ENCODE measurements at regions not wholly inside any gene's neighbourhood (a gene's known extent, or its start where the extent isn't known, plus 50 kb on each side); places are given as distances from the start of the nearest gene placed in this dataset.

DNA sequence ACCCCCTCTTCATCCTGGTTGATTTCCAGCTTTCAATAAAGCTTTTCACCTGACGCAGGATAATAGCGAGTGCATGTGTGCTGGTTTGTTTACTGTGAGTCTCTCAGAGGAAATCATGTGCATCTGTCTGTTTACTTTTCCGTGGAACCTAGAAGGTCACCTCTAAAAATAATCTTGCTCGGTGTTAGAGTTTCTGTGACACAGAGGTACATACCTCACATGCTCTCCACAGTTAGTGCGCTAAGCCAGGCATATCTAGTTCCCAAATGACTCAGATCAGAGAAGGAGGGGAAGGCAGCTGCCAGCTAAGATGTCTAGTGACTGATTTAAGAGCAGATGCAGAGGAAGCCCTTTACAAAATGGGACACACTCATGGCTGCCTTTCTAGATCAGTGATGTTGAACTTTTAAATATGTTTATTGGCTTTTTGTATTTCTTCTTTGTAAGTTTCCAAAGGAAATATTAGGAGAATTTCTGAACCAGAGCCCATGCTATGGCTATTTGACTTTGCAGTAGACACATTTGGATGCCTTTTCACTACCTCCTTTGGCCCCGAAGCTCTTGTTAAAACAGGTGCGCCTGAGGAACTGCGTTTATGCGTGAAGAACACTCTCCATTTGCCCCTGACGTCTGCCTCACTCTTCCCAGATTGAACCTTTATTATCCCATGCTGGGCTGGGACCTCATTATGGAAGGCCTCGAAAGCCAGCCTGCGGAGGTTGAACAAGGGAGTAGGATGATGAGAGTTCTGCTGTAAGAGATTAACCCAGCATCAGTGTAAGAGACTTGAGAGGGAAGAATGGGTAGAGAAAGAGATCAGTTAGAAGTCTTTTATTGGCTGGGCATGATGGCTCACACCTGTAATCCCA, 145.6 kb downstream of the FAM161A start:
- TF ChIP-seq, protein P1, sequence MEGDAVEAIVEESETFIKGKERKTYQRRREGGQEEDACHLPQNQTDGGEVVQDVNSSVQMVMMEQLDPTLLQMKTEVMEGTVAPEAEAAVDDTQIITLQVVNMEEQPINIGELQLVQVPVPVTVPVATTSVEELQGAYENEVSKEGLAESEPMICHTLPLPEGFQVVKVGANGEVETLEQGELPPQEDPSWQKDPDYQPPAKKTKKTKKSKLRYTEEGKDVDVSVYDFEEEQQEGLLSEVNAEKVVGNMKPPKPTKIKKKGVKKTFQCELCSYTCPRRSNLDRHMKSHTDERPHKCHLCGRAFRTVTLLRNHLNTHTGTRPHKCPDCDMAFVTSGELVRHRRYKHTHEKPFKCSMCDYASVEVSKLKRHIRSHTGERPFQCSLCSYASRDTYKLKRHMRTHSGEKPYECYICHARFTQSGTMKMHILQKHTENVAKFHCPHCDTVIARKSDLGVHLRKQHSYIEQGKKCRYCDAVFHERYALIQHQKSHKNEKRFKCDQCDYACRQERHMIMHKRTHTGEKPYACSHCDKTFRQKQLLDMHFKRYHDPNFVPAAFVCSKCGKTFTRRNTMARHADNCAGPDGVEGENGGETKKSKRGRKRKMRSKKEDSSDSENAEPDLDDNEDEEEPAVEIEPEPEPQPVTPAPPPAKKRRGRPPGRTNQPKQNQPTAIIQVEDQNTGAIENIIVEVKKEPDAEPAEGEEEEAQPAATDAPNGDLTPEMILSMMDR (IDR thresholded peaks at IDR 0.05) = no peak
- TF ChIP-seq ZFX (IDR thresholded peaks at IDR 0.05; ENCODE audit: borderline replicate concordance) = no peak

Measured in 22Rv1 (cell line).